ENCODE measurements at regions not wholly inside any gene's neighbourhood (a gene's known extent, or its start where the extent isn't known, plus 50 kb on each side); places are given as distances from the start of the nearest gene placed in this dataset.

- ATAC-seq (no peak), DNase-seq (ENCODE audit: low read depth in 1 of 2, low spot score in 1 of 2) (no peak), FAIRE-seq (no peak)
- POLR2A ChIA-PET: no interaction called here
- CTCF ChIA-PET: no interaction called here
- H3K9me3 ChIP-seq: 0 out of 3 replicates have a peak, but pooled peaks cover 10% of the 10 kb centered on the region
- H3K4me3 ChIP-seq: no peak overlapping the region
- 5% methylated on average over 1 of the region's 1 CpG for WGBS (ENCODE audit: missing lambda C conversion rate)
- TF ChIP-seq CBX8 (IDR thresholded peaks at IDR 0.05) (no peak), HEYL (CRISPR knock-in tag; IDR thresholded peaks at IDR 0.05) (no peak), PHF8 (IDR thresholded peaks at IDR 0.05; ENCODE audit: borderline replicate concordance, low read depth) (no peak), ELK1 (IDR thresholded peaks at IDR 0.05; ENCODE audit: low read depth, low read length) (no peak), CHD4 (IDR thresholded peaks at IDR 0.05; ENCODE audit: borderline replicate concordance) (no peak), REST (IDR thresholded peaks at IDR 0.05) (no peak), JUNB (IDR thresholded peaks at IDR 0.05) (no peak), POLR2A (IDR thresholded peaks at IDR 0.05; ENCODE audit: low read length) (no peak), CTCF (IDR thresholded peaks at IDR 0.05) (no peak), MAX (IDR thresholded peaks at IDR 0.05) (no peak), PBX3 (IDR thresholded peaks at IDR 0.05) (no peak), SREBF2 (IDR thresholded peaks at IDR 0.05) (no peak), FOSL2 (IDR thresholded peaks at IDR 0.05) (no peak), FOSL2 (CRISPR knock-in tag; IDR thresholded peaks at IDR 0.05) (no peak), BCL3 (IDR thresholded peaks at IDR 0.05) (no peak)
- H3K27ac ChIP-seq: no peak overlapping the region
- H3K4me2 ChIP-seq: no peak overlapping the region
- H3K4me1 ChIP-seq: no peaks in the 10 kb centered on the region
Observed at GRCh38 chr17:53344778-53345177, 477.9 kb upstream of the KIF2B start.

- ChIA-PET POLR2A (no interaction called here), CTCF (no interaction called here)
- WGBS (ENCODE audit: missing lambda C conversion rate): 22% methylated on average over 4 of the region's 4 CpGs
- H3K9me3 ChIP-seq: peaks cover 15% of the 10 kb centered on the region; the same call in 2 of the 3 replicates
- FAIRE-seq (no peak), DNase-seq (ENCODE audit: low read depth in 1 of 2, low spot score in 1 of 2) (no peak), ATAC-seq (no peak)
- no peaks in the 10 kb centered on the region for H3K4me1 ChIP-seq
- no peak overlapping the region for H3K27ac ChIP-seq
- H3K4me3 ChIP-seq: no peak overlapping the region
- no peak overlapping the region for H3K4me2 ChIP-seq
- TF ChIP-seq RCOR1 (IDR thresholded peaks at IDR 0.05; ENCODE audit: low read depth, low read length): no peak
- no peak for TF ChIP-seq HDAC2 (IDR thresholded peaks at IDR 0.05)
- TF ChIP-seq PHF8 (IDR thresholded peaks at IDR 0.05; ENCODE audit: borderline replicate concordance, low read depth): no peak
- no peak for TF ChIP-seq JUN (IDR thresholded peaks at IDR 0.05)
- no peak for TF ChIP-seq CTCF (IDR thresholded peaks at IDR 0.05)
- TF ChIP-seq MAZ (IDR thresholded peaks at IDR 0.05; ENCODE audit: borderline replicate concordance, low read depth, low read length): no peak
- no peak for TF ChIP-seq CBX8 (IDR thresholded peaks at IDR 0.05)
- TF ChIP-seq TP53 (CRISPR knock-in tag; IDR thresholded peaks at IDR 0.05): no peak
- no peak for TF ChIP-seq SREBF2 (IDR thresholded peaks at IDR 0.05)
- no peak for TF ChIP-seq E2F6 (IDR thresholded peaks at IDR 0.05; ENCODE audit: borderline replicate concordance, low read depth)
- no peak for TF ChIP-seq POLR2AphosphoS2 (conservative IDR thresholded peaks at IDR 0.05; ENCODE audit: low read length)
- TF ChIP-seq CEBPB (IDR thresholded peaks at IDR 0.05): no peak
- no peak for TF ChIP-seq CHD4 (IDR thresholded peaks at IDR 0.05; ENCODE audit: borderline replicate concordance)
- TF ChIP-seq ZC3H11A (IDR thresholded peaks at IDR 0.05): no peak
- TF ChIP-seq ZFP36 (IDR thresholded peaks at IDR 0.05; ENCODE audit: borderline replicate concordance, partially characterized antibody): no peak
- no peak for TF ChIP-seq SMC3 (IDR thresholded peaks at IDR 0.05)
- no peak for TF ChIP-seq RAD21 (conservative IDR thresholded peaks at IDR 0.05 in 1 of 2, IDR thresholded peaks at IDR 0.05 in 1 of 2)
Observed at GRCh38 chr17:53336281-53336680, 486.4 kb upstream of the KIF2B start.

All from A549 (cell line).